Spinal cord (tissue), 10 donors: ENCODE measurements at regions not wholly inside any gene's neighbourhood (a gene's known extent, or its start where the extent isn't known, plus 50 kb on each side); places are given as distances from the start of the nearest gene placed in this dataset. TPM values are rescaled to one million over a fixed set of nuclear protein-coding genes. Genes with fewer than 3 reads are reported as not detected.

Experiments
- DNase-seq, 6 donors: peaks; one replicate each; pipeline versions ENCODE4 v3.0.0 to v3.0.0-alpha.2; 2013 to 2015; ENCODE audit warnings: low spot score in 6 of 6, low read depth in 4 of 6
- H3K27ac ChIP-seq: one replicate; pipeline ENCODE4 v1.5.1; 2013; ENCODE audit warnings: low read depth, low read length, control low read depth
- H3K27me3 ChIP-seq: one replicate; pipeline ENCODE4 v1.6.1; 2013; ENCODE audit warnings: low read length; ENCODE audit not compliant: control insufficient read depth, insufficient read depth
- H3K36me3 ChIP-seq: one replicate; pipeline ENCODE4 v1.6.1; 2013; ENCODE audit warnings: low read length; ENCODE audit not compliant: control insufficient read depth, insufficient read depth
- H3K4me1 ChIP-seq: one replicate; pipeline ENCODE4 v1.6.1; 2013; ENCODE audit warnings: low read length; ENCODE audit not compliant: control insufficient read depth, insufficient read depth
- H3K4me3 ChIP-seq: one replicate; pipeline ENCODE4 v1.5.1; 2013; ENCODE audit warnings: low read depth, low read length, control low read depth
- H3K9me3 ChIP-seq: one replicate; pipeline ENCODE4 v1.6.1; 2013; ENCODE audit warnings: low read length; ENCODE audit not compliant: control insufficient read depth, insufficient read depth
- WGBS: methylation state at CpG from one replicate; pipeline ENCODE4 v1.1.5; 2013; ENCODE audit warnings: missing lambda C conversion rate; ENCODE audit not compliant: insufficient coverage; 5-methylcytosine and 5-hydroxymethylcytosine counted together
- small RNA-seq: library from RNA; depleted of rRNA; stranded (forward); fragments of <200 nt; gene quantifications from one replicate; pipeline ENCODE3, GENCODE V24; 2014; ENCODE audit warnings: low replicate concordance
- donor health status: healthy.

GRCh38 chr15:67998599-67999133 is 55.4 kb upstream of the PIAS1 start:
- Histone ChIP-seq H3K4me1 (peaks cover 4% of the 10 kb centered on the region), H3K4me3 (no peak overlapping the region), H3K27ac (no peak overlapping the region), H3K9me3 (no peaks in the 10 kb centered on the region), H3K36me3 (no peaks in the 10 kb centered on the region), H3K27me3 (no peaks in the 10 kb centered on the region)
- DNase-seq, result peak in 2 of 6 donors; percentile 71 to 79
- no CpG with 5 or more reads among the region's 6 CpGs for WGBS

GRCh38 chr15:67999320-68000100 is 54.6 kb upstream of the PIAS1 start:
- DNase-seq, result no peak
- H3K27me3 ChIP-seq, result no peaks in the 10 kb centered on the region
- no peaks in the 10 kb centered on the region for H3K9me3 ChIP-seq
- H3K36me3 ChIP-seq, result no peaks in the 10 kb centered on the region
- no peak overlapping the region for H3K4me3 ChIP-seq
- H3K27ac ChIP-seq, result no peak overlapping the region
- WGBS, result no CpG with 5 or more reads among the region's 3 CpGs
- H3K4me1 ChIP-seq, result peaks cover 4% of the 10 kb centered on the region

- H3K27ac ChIP-seq, result no peak overlapping the region
- no peaks in the 10 kb centered on the region for H3K36me3 ChIP-seq
- no peaks in the 10 kb centered on the region for H3K27me3 ChIP-seq
- no peak for DNase-seq
- H3K4me1 ChIP-seq, result peaks cover 4% of the 10 kb centered on the region
- no peaks in the 10 kb centered on the region for H3K9me3 ChIP-seq
- H3K4me3 ChIP-seq, result no peak overlapping the region
Observed at GRCh38 chr15:68000754-68001153, 53.4 kb upstream of the PIAS1 start.

GRCh38 chr15:68001811-68002210 is 52.3 kb upstream of the PIAS1 start:
- no peaks in the 10 kb centered on the region for H3K36me3 ChIP-seq
- no peak overlapping the region for H3K27ac ChIP-seq
- H3K27me3 ChIP-seq, result no peaks in the 10 kb centered on the region
- peaks cover 4% of the 10 kb centered on the region for H3K4me1 ChIP-seq
- no peak for DNase-seq
- H3K4me3 ChIP-seq, result no peak overlapping the region
- no CpG with 5 or more reads among the region's 4 CpGs for WGBS
- no peaks in the 10 kb centered on the region for H3K9me3 ChIP-seq

GRCh38 chr15:68003297-68003696 is 50.8 kb upstream of the PIAS1 start:
- H3K36me3 ChIP-seq, result no peaks in the 10 kb centered on the region
- WGBS, result 100% methylated on average over 5 of the region's 6 CpGs

More at GRCh38 chr15:68003297-68003696, 50.8 kb upstream of the PIAS1 start:
- DNase-seq, result no peak
- H3K27me3 ChIP-seq, result no peaks in the 10 kb centered on the region
- H3K4me1 ChIP-seq, result peaks cover 4% of the 10 kb centered on the region
- H3K27ac ChIP-seq, result no peak overlapping the region
- no peak overlapping the region for H3K4me3 ChIP-seq
- H3K9me3 ChIP-seq, result no peaks in the 10 kb centered on the region

Small RNA genes lying in the stretch of these regions (small RNA-seq; reads per million reads assigned to genes)
- not detected for gene AC022254.1
